CD4-positive, alpha-beta T cell treated with Interleukin-15 for 1 hour (primary cell): ENCODE measurements at regions not wholly inside any gene's neighbourhood (a gene's known extent, or its start where the extent isn't known, plus 50 kb on each side); places are given as distances from the start of the nearest gene placed in this dataset.

Source experiments
- DNase-seq: peaks from one replicate; pipeline ENCODE4 v3.0.0-alpha.2; 2020

DNA sequence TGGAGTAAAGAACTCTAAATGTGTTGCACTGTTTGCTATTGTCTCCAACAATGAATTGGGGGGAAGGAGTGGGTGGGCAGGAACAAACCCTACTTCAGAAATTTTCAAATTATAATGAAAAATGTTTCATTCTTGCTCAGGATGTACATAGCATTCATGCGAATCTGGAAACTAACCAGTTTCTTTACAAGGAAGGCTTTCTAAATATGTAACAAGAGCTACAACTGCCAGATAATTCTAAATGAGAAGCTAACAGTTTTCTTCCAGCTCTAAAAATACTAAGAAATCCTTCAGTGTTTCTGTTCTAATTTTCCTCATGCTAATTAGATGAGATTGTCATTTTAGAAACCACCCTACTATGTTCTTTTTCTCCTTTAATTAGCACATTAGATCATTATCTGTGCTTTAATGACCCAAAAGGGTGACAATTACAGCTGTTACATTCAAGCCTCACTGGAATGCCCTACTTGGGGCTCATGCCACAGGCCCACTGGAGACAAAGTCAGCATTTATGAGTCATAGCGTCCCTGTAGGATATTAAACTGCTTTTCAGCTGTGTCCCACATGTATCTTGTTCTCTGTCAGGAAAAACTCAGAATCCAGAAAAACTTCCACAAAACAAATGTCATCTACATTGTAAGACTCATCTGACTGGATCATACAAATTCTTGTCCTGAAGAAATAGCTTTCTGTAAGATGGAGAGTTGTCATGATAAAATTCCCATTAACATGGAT, 804.6 kb upstream of the CXADR start:
- DNase-seq = no peak

GRCh38 chr21:16709866-16710550, 802.8 kb upstream of the CXADR start:
- no peak for DNase-seq

GRCh38 chr21:16711757-16712156, 801.1 kb upstream of the CXADR start:
- no peak for DNase-seq

GRCh38 chr21:16713331-16714117, 799.3 kb upstream of the CXADR start:
- no peak for DNase-seq

DNA sequence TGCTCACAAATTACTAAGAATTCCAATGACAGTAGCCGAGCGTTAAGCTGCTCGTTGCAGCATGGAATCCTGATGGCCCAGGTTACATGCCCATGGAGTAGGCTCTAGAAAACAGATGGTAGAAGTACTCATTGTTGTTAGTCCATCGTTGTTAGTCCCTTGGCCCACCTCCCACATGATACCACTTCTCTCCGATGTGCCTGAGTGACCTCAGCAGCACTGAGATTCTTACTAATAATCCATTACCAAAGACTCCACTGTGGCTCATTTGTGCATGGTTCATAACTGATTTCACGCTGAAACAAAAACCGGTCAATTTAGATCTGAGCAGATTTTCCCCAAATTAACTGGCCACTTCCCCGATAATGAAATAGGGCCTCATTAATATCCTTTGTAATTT, 772.3 kb upstream of the CXADR start:
- DNase-seq = no peak

GRCh38 chr21:16741141-16741665, 771.6 kb upstream of the CXADR start:
- DNase-seq = no peak

DNA sequence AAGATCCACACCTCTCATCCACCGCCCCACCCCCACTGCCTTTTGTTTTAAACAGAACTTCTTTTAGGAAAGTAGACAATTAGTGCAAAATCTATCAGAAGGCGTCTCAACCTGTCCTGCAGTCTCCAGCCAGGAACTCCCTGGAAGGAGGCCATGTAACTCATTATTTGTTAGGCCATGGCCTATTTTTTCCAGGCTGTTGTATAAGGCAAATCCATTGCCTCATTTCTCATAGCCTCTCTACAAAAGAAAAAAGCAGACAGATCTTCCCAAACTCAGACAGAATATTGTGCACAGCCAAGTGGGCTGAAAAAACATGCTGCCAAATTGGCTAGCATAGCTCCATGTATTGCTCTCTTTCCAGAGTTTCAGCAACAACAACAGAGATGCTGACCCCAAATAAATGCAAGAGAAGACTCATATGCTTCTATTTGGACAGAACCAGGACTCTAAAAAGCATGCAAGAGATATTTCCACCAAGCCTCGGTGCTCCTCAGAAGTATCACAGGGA, 770.7 kb upstream of the CXADR start:
- no peak for DNase-seq

DNA sequence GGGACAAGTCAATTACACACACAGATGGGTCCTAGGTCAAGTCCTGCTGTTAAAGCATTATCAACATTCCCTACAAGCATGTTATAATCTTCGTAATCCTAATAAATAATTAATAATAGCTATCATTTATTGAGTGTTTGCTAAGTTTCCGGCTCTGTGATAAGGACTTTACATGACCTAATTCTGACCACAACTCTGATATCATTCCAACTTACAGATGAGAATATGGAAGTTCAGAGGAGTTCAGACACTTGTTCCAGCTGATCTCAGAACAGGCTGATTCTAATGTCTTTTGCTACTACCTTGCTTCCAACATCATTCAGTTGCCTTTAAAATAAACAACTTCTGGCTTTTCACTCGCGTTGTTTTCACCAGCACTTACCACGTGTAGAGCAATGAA, 770.1 kb upstream of the CXADR start:
- DNase-seq = no peak

- no peak for DNase-seq
These were observed 769.5 kb upstream of the CXADR start for GRCh38 chr21:16743317-16743716.

DNA sequence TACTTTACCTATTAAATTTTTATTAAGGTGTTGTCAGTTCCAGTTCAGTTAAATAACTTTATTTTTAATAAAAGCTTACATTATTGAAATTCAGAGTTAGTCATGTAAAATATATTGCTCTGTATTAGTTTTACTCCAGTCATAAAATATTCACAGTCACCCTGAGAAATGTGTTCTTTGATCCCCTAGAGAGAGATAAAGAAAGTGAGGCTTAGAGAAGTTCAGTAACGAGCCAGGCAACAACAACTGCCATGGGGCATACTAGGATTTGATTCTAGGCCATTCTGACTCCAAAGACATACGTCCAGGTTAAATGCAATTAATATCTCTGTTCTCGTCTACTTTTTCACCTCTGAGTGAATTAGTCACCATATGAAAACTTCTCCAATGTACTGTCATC, 761.9 kb upstream of the CXADR start:
- DNase-seq = no peak

GRCh38 chr21:16751695-16752474, 761.0 kb upstream of the CXADR start:
- DNase-seq = no peak

- DNase-seq = no peak
These were observed 760.4 kb upstream of the CXADR start for GRCh38 chr21:16752475-16752857.

DNA sequence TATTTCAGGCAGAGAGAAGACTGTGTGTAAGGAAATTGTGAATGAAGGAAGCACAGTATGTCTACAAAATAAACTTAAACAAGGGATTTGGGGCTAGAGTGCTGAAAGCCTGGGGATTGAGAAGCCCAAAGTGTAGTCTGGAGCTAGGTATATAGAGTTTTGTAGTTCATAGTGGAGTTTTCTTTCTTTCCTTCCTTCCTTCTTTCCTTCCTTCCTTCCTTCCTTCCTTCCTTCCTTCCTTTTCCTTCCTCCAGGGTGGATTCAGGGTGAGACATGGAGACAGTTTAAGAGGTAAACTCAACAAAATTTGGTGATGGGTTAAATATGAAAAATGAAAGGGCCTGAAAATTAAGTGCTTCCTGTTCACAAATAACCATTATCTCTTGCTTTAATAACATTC, 757.8 kb upstream of the CXADR start:
- DNase-seq = no peak

GRCh38 chr21:16767201-16767600, 745.6 kb upstream of the CXADR start:
- no peak for DNase-seq

DNA sequence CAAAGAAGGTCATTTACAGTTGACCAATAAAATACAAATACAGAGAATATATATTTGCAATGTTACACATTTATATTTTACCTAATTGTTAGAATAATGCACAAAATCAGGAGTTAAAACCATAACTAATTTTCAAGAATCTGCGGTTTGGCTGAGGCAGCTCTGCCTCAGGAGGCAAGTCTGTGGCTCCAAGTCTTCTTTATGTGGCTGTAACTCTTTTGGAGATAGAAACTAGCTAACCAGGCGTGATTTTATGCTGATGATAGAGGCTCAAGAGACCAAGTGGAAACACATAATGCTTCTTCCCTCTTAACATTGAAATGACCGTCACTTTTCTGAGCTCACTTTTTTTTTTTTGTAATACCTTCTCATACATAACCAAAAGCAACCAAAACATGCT, 744.7 kb upstream of the CXADR start:
- no peak for DNase-seq

DNA sequence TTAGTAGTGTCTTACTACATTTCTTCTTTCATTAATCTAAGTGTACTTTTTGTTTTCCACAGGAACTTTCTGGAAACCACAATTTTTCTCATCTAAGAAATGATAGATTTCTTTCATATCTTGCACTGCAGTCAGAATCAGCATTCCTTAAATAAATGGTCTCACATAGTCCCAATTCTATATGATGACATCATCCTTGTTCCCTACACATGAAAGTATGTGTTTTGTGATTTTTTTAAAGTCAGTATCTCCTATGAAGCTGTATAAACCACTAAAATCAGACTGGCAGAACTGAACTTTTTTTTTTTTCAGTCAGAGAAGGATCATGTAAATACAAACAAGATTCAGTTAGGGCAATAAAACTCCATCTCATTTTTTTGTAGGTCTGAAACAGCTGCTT, 742.6 kb upstream of the CXADR start:
- DNase-seq = no peak

GRCh38 chr21:16773206-16773605, 739.6 kb upstream of the CXADR start:
- no peak for DNase-seq

DNA sequence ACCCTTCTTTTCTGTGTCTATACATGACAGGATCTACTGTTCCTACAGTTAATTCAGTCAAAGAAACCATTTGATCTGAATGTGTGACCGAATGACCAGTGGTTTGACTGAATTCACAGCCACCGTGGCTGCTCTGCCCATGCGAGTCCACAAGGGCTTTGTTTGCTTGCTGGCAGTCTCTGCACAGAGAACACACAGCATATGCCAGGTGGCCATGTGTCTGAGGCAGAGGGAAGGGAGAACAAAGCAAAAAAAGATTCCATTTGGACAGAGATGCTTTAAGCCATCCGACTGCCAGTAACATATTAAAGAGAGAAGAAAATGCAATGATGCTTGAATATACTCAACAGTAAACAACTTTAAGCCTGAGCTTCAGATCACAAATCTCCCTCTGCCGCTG, 737.8 kb upstream of the CXADR start:
- DNase-seq = no peak

GRCh38 chr21:16777041-16777720, 735.7 kb upstream of the CXADR start:
- DNase-seq = no peak

GRCh38 chr21:16788584-16788983, 724.3 kb upstream of the CXADR start:
- DNase-seq = no peak

GRCh38 chr21:16789636-16790035, 723.2 kb upstream of the CXADR start:
- DNase-seq = no peak

- no peak for DNase-seq
These were observed 720.7 kb upstream of the CXADR start for GRCh38 chr21:16792101-16792500.
